ENCODE measurements at regions not wholly inside any gene's neighbourhood (a gene's known extent, or its start where the extent isn't known, plus 50 kb on each side); places are given as distances from the start of the nearest gene placed in this dataset.

DNA sequence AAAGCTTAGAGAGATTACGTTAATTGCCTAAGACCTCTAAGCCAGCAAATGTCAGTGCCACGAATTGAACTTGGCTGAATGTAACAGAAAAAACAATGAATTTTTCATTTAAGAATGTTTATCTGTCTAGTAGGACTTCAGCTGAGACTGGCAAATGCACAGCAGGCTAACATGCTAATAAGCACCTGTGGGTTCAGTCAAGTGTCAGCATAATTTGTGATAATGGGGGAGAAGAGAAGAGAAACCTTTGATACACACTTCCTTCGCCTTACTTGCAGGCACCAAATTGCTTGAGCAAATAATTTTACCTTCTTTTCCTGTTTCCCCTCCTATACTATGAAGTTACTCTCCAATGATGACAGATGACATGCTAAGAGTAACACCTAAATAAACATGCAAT is 1136.5 kb upstream of the SORCS1 start:
- TF ChIP-seq POLR2A (IDR thresholded peaks at IDR 0.05) = no peak
- TF ChIP-seq, protein P1, sequence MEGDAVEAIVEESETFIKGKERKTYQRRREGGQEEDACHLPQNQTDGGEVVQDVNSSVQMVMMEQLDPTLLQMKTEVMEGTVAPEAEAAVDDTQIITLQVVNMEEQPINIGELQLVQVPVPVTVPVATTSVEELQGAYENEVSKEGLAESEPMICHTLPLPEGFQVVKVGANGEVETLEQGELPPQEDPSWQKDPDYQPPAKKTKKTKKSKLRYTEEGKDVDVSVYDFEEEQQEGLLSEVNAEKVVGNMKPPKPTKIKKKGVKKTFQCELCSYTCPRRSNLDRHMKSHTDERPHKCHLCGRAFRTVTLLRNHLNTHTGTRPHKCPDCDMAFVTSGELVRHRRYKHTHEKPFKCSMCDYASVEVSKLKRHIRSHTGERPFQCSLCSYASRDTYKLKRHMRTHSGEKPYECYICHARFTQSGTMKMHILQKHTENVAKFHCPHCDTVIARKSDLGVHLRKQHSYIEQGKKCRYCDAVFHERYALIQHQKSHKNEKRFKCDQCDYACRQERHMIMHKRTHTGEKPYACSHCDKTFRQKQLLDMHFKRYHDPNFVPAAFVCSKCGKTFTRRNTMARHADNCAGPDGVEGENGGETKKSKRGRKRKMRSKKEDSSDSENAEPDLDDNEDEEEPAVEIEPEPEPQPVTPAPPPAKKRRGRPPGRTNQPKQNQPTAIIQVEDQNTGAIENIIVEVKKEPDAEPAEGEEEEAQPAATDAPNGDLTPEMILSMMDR (IDR thresholded peaks at IDR 0.05 in 8 of 11, conservative IDR thresholded peaks at IDR 0.05 in 3 of 11) = no peak
- no peak for TF ChIP-seq POLR2AphosphoS5 (IDR thresholded peaks at IDR 0.05)

All from spleen (tissue), 7 donors.